C4-2B (cell line): ENCODE measurements at regions not wholly inside any gene's neighbourhood (a gene's known extent, or its start where the extent isn't known, plus 50 kb on each side); places are given as distances from the start of the nearest gene placed in this dataset.
"Not testable (repeated sequence)": the region's sequence is repeated elsewhere in the genome, so short reads cannot be mapped to it uniquely, and the experiment has no call there.

Experiments used
- H3K27ac ChIP-seq: fragments of 450-650 bp; 2 replicates; pipeline ENCODE4 v1.5.1; 2017
- ZFX ChIP-seq: fragments of 450-650 bp; IDR thresholded peaks from 2 replicates; pipeline ENCODE4 v1.6.1; 2017
- TF ChIP-seq, protein P1 (sequence below): fragments of 450-650 bp; conservative IDR thresholded peaks from 2 replicates; pipeline ENCODE4 v1.5.1; 2017; ENCODE audit warnings: mild to moderate bottlenecking

DNA sequence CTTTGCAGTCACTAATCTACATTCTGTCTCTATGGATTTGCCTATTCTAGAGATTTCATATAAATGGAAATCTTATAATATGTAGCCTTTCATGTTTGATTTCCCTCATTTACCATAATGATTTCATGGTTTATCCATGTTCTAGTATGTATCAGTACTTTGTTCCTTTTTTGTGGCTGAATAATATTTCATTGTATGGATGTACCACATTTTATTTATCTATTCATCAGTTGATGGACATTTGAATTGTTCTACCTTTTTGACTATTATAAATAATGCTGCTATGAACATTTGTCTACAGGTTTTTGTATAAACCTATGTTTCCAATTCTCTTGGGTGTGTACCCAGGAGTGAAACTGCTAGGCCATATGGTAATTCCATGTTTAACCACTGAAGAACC lies 221.1 kb downstream of the ICOS start:
- no peak overlapping the region for H3K27ac ChIP-seq
- no peak for TF ChIP-seq ZFX
- TF ChIP-seq, protein P1, sequence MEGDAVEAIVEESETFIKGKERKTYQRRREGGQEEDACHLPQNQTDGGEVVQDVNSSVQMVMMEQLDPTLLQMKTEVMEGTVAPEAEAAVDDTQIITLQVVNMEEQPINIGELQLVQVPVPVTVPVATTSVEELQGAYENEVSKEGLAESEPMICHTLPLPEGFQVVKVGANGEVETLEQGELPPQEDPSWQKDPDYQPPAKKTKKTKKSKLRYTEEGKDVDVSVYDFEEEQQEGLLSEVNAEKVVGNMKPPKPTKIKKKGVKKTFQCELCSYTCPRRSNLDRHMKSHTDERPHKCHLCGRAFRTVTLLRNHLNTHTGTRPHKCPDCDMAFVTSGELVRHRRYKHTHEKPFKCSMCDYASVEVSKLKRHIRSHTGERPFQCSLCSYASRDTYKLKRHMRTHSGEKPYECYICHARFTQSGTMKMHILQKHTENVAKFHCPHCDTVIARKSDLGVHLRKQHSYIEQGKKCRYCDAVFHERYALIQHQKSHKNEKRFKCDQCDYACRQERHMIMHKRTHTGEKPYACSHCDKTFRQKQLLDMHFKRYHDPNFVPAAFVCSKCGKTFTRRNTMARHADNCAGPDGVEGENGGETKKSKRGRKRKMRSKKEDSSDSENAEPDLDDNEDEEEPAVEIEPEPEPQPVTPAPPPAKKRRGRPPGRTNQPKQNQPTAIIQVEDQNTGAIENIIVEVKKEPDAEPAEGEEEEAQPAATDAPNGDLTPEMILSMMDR, result no peak

DNA sequence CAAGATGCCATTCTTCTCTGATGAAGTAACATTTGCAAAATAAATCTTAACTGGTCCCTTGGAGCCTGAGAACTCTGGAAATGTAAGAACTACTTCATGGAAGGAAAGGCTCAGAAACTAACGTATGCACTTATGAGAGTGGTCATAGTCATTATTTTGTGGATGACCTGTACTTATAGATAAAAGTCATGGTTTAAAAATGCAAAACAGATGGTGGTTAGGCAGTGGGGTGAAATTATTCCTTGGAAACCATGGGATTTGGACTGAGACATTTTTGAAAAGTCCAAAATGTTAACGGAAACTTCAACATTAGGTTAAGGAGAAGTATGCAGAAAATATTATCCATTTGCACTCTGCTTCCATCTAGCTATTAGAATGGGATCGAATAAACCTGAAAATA lies 223.0 kb downstream of the ICOS start:
- TF ChIP-seq, protein P1, result no peak
- no peak for TF ChIP-seq ZFX

DNA sequence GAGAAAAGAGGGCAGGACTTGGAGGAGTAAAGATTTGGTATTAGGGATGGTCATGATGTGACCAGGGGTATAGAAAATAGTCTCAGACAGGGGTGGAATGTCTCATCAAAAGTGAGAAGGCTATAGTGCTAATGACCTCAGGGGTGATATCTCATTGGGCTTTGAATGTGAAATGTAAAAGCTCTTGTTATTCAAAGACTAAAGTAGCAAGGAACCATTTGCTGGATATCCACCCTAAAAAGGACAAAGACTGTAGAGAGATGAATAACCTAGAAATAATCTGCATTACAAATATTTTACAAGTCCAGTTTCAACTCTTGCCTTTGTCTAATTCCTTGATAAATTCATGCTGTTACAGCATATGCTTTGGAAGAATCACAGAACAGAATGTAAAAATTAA lies 224.4 kb downstream of the ICOS start:
- no peak overlapping the region for H3K27ac ChIP-seq
- TF ChIP-seq, protein P1, result no peak
- no peak for TF ChIP-seq ZFX

More for the DNA sequence above, 223.0 kb downstream of the ICOS start:
- H3K27ac ChIP-seq, result no peak overlapping the region

DNA sequence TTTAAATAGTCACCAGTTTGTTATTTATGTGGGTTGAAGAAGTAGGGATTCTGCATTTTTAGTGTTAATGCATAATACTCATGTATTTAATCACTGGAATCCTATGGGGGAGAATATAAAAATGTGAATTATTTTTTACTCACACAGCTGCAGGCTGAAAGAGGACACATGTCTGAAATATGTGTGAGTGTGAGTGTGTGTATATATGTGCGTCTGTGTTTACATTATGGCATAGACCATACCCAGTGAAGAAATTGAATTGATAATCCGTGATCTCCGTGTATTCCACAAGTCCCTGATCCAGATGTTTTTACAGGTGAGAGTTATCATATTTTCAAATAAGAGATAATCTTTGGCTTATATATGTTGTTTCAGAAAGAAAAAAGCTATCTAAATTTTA lies 225.3 kb downstream of the ICOS start:
- H3K27ac ChIP-seq, result no peak overlapping the region
- TF ChIP-seq, protein P1, result no peak

DNA sequence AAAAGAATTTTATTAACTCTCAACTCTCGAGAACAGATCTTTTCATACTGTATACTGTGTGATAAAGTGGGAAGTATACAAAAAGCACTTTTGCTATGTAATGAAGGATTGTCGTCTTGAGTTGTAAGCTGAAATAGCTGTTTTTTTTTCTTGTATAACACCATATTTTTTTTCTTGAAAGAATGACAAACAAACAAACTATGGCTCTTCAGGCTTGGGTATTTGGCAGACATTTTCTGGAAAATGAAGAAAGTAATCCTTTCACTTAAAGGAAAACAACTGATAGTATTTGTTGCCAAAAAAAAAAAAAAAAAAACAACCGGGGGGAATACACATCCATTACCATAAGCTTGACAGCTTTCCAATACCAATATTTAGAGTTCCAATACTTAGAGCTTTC lies 230.4 kb downstream of the ICOS start:
- TF ChIP-seq ZFX, result no peak
- TF ChIP-seq, protein P1, result no peak
- H3K27ac ChIP-seq, result no peak overlapping the region

DNA sequence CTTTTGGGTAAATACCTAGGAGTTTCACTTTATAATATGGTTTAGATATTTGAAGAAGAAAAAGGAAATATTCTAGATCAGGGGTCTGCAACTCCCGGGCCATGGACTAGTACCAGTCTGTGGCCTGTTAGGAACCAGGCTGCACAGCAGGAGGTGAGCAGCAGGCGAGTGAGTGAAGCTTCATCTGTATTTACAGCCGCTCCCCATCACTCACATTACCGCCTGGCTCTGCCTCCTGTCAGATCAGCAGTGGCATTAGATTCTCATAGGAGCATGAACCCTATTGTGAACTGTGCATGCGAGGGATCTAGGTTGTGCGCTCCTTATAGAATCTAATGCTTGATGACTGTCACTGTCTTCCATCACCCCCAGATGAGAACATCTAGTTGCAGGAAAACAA lies 231.1 kb downstream of the ICOS start:
- not testable (repeated sequence) for H3K27ac ChIP-seq

DNA sequence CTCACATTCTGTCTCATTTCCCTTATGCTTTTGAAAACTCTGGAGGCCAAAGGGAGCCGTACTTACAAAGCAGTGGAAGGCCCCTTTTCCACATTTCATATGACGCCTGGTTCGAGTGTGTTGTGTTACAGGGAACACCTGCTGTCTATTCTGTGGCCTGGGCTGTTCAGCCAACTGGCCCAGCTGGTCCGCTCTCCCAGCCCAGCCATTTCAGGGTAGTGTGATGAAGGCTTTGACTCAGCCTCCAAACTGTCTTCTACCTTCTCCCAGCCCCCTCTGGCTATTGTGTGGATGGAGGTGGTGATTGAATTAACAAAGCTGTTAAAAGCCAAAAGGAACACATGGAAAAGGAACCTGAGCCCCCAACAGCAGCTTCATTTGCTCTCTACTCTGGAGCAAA lies 233.8 kb downstream of the ICOS start:
- H3K27ac ChIP-seq, result no peak overlapping the region
- no peak for TF ChIP-seq ZFX
- TF ChIP-seq, protein P1, result no peak

DNA sequence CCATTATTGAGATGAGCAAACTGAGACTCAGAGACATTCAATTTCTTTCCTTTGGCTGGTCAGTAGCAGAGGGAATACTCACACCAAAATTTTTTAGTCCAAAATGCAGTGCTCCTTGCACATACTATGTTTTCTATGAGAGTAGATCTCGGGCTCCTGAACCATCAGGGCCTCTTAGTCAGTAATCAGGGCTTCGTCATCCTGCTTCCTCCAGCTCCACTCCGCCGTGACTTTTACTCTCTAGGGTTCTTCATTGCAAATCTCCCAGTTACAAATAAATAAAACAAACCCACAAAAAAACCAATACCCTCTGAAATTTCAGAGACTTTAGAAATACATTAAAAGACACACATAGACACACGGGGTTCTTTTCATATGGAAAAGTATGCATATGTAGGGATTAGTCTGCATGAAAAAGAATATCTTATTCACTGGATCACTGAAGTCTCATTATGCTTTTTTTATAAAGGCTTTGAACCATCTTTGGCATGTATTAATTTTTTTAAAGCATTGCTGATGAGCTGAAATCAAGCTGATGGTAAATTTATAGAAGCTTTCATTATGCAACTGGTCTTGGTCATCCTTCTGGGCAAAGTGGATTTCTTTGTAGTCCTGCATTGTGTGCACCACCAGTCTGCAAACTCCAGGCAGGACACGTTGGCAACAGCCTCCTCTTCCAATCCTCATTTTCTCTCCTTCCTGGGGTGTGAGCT lies 235.0 kb downstream of the ICOS start:
- TF ChIP-seq, protein P1, result no peak
- no peak for TF ChIP-seq ZFX
- no peak overlapping the region for H3K27ac ChIP-seq
